Endodermal cell (in vitro differentiated cells): ENCODE measurements at regions not wholly inside any gene's neighbourhood (a gene's known extent, or its start where the extent isn't known, plus 50 kb on each side); places are given as distances from the start of the nearest gene placed in this dataset.

Experiments used
- DNase-seq: peaks from one replicate; pipeline ENCODE4 v3.0.0-alpha.2; 2017
- H3K27ac ChIP-seq: 2 replicates; pipeline ENCODE4 v1.5.1; 2013; ENCODE audit warnings: mild to moderate bottlenecking, low read depth, low read length, moderate library complexity
- H3K27me3 ChIP-seq: 2 replicates; pipeline ENCODE4 v1.6.1; 2013; ENCODE audit warnings: mild to moderate bottlenecking, low read length, moderate library complexity; ENCODE audit not compliant: insufficient read depth, control insufficient read depth, poor library complexity, severe bottlenecking
- H3K36me3 ChIP-seq: 2 replicates; pipeline ENCODE4 v1.7.0; 2013; ENCODE audit warnings: mild to moderate bottlenecking, low read length, moderate library complexity; ENCODE audit not compliant: control insufficient read depth, insufficient read depth
- H3K4me1 ChIP-seq: one replicate; pipeline ENCODE4 v1.7.0; 2013; ENCODE audit warnings: low read length; ENCODE audit not compliant: control insufficient read depth, insufficient read depth
- H3K4me3 ChIP-seq: 2 replicates; pipeline ENCODE4 v1.5.1; 2013; ENCODE audit warnings: mild to moderate bottlenecking, low read length, moderate library complexity
- H3K9ac ChIP-seq: 2 replicates; pipeline ENCODE4 v1.6.1; 2013; ENCODE audit warnings: mild to moderate bottlenecking, low read length, moderate library complexity; ENCODE audit not compliant: poor library complexity, severe bottlenecking; ENCODE audit errors: extremely low read depth
- H3K9me3 ChIP-seq: 2 replicates; pipeline ENCODE4 v1.6.1; 2013; ENCODE audit warnings: mild to moderate bottlenecking, low read length, moderate library complexity; ENCODE audit not compliant: control insufficient read depth
- H3K27ac Mint-ChIP-seq: 2 replicates; pipeline ENCODE4 v1.8.0; 2020; ENCODE audit warnings: mixed read lengths
- H3K27me3 Mint-ChIP-seq: 2 replicates; pipeline ENCODE4 v1.8.0; 2021; ENCODE audit warnings: mild to moderate bottlenecking, mixed read lengths; ENCODE audit not compliant: insufficient read depth
- H3K36me3 Mint-ChIP-seq: 2 replicates; pipeline ENCODE4 v1.8.0; 2020; ENCODE audit warnings: low read depth, mixed read lengths
- H3K4me1 Mint-ChIP-seq: 2 replicates; pipeline ENCODE4 v1.8.0; 2020; ENCODE audit warnings: mixed read lengths
- H3K4me3 Mint-ChIP-seq: 2 replicates; pipeline ENCODE4 v1.8.0; 2020; ENCODE audit warnings: mild to moderate bottlenecking, moderate library complexity, mixed read lengths
- H3K9me3 Mint-ChIP-seq: 2 replicates; pipeline ENCODE4 v1.8.0; 2020; ENCODE audit warnings: mild to moderate bottlenecking, mixed read lengths
- CTCF ChIP-seq: fragments of 200-600 bp; sonication (generic); conservative IDR thresholded peaks from 2 replicates; pipeline ENCODE4 v1.5.0; 2021; ENCODE audit warnings: antibody characterized with exemption, mild to moderate bottlenecking
- WGBS, 2 experiments: methylation state at CpG; one replicate each; pipeline versions ENCODE4 v1.1.5 to v1.1.7; 2013; ENCODE audit warnings: missing lambda C conversion rate in 2 of 2, mixed read lengths in 1 of 2; ENCODE audit not compliant: insufficient coverage in 1 of 2, insufficient read length in 1 of 2; 5-methylcytosine and 5-hydroxymethylcytosine counted together

- no peak overlapping the region for H3K27ac ChIP-seq
- no peak overlapping the region for H3K4me3 ChIP-seq
- no peak overlapping the region for H3K27ac Mint-ChIP-seq
- no peak for DNase-seq
- H3K36me3 ChIP-seq = no peaks in the 10 kb centered on the region
- H3K4me1 Mint-ChIP-seq = no peaks in the 10 kb centered on the region
- H3K9me3 ChIP-seq = no peaks in the 10 kb centered on the region
- no peaks in the 10 kb centered on the region for H3K36me3 Mint-ChIP-seq
- no peaks in the 10 kb centered on the region for H3K9me3 Mint-ChIP-seq
- WGBS, 2 experiments = 90 to 93% methylated on average over 3 to 5 of the region's 5 CpGs
- TF ChIP-seq CTCF = no peak
- no peak overlapping the region for H3K4me3 Mint-ChIP-seq
- no peaks in the 10 kb centered on the region for H3K27me3 ChIP-seq
- H3K4me1 ChIP-seq = no peaks in the 10 kb centered on the region
- H3K9ac ChIP-seq = no peak overlapping the region
- H3K27me3 Mint-ChIP-seq = peaks cover 2% of the 10 kb centered on the region
Observed at GRCh38 chr5:2381861-2382260, 369.6 kb downstream of the IRX2 start.

- H3K36me3 Mint-ChIP-seq = no peaks in the 10 kb centered on the region
- no peak overlapping the region for H3K4me3 ChIP-seq
- no peaks in the 10 kb centered on the region for H3K9me3 Mint-ChIP-seq
- no peaks in the 10 kb centered on the region for H3K4me1 Mint-ChIP-seq
- DNase-seq = no peak
- no peaks in the 10 kb centered on the region for H3K9me3 ChIP-seq
- TF ChIP-seq CTCF = no peak
- H3K27ac Mint-ChIP-seq = no peak overlapping the region
- no peak overlapping the region for H3K27ac ChIP-seq
- 93 to 100% methylated on average over 5 to 7 of the region's 7 CpGs for WGBS, 2 experiments
- no peak overlapping the region for H3K4me3 Mint-ChIP-seq
- peaks cover 2% of the 10 kb centered on the region for H3K27me3 Mint-ChIP-seq
- no peak overlapping the region for H3K9ac ChIP-seq
- H3K4me1 ChIP-seq = no peaks in the 10 kb centered on the region
- no peaks in the 10 kb centered on the region for H3K27me3 ChIP-seq
- no peaks in the 10 kb centered on the region for H3K36me3 ChIP-seq
Observed at GRCh38 chr5:2381070-2381469, 370.4 kb downstream of the IRX2 start.

- no peaks in the 10 kb centered on the region for H3K9me3 Mint-ChIP-seq
- no peak overlapping the region for H3K4me3 Mint-ChIP-seq
- DNase-seq = no peak
- no peaks in the 10 kb centered on the region for H3K4me1 Mint-ChIP-seq
- Histone ChIP-seq H3K4me1 (no peaks in the 10 kb centered on the region), H3K36me3 (no peaks in the 10 kb centered on the region), H3K27ac (no peak overlapping the region), H3K4me3 (no peak overlapping the region), H3K27me3 (no peaks in the 10 kb centered on the region), H3K9ac (no peak overlapping the region), H3K9me3 (no peaks in the 10 kb centered on the region)
- H3K27ac Mint-ChIP-seq = no peak overlapping the region
- WGBS, 2 experiments = 78% methylated on average over 1 of the region's 1 CpG; no CpG with 5 or more reads in 1 of the 2 experiments
- no peaks in the 10 kb centered on the region for H3K36me3 Mint-ChIP-seq
- no peak for TF ChIP-seq CTCF
- H3K27me3 Mint-ChIP-seq = peaks cover 2% of the 10 kb centered on the region
Observed at GRCh38 chr5:2378976-2379375, 372.5 kb downstream of the IRX2 start.
